ENCODE measurements at regions not wholly inside any gene's neighbourhood (a gene's known extent, or its start where the extent isn't known, plus 50 kb on each side); places are given as distances from the start of the nearest gene placed in this dataset.

DNA sequence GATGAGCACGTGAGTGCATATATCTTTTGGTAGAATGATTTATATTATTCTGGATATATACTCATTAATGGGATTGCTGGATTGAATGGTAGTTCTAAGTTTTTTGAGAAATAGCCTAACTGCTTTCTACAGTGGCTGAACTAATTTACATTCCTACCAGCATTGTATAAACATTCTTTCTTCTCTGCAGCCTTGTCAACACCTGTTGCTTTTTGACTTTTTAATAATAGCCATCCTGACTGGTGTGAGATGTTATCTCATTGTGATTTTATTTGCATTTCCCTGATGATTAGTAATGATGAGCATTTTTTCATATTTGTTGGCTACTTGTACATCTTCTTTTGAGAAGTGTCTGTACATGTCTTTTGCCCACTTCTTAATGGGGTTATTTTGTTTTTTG, 116.3 kb downstream of the ADTRP start:
- H4K8ac ChIP-seq (replicated peaks; ENCODE audit: insufficient read length, low read depth, low read length): no peak overlapping the region
- H2BK12ac ChIP-seq (ENCODE audit: insufficient read length, low read depth, low read length): no peak overlapping the region
- no peaks in the 10 kb centered on the region for H3K9me3 ChIP-seq (ENCODE audit: control insufficient read depth, low read depth, low read length)
- TF ChIP-seq, protein P1, sequence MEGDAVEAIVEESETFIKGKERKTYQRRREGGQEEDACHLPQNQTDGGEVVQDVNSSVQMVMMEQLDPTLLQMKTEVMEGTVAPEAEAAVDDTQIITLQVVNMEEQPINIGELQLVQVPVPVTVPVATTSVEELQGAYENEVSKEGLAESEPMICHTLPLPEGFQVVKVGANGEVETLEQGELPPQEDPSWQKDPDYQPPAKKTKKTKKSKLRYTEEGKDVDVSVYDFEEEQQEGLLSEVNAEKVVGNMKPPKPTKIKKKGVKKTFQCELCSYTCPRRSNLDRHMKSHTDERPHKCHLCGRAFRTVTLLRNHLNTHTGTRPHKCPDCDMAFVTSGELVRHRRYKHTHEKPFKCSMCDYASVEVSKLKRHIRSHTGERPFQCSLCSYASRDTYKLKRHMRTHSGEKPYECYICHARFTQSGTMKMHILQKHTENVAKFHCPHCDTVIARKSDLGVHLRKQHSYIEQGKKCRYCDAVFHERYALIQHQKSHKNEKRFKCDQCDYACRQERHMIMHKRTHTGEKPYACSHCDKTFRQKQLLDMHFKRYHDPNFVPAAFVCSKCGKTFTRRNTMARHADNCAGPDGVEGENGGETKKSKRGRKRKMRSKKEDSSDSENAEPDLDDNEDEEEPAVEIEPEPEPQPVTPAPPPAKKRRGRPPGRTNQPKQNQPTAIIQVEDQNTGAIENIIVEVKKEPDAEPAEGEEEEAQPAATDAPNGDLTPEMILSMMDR (conservative IDR thresholded peaks at IDR 0.05): no peak
- no peak for DNase-seq
- no peak overlapping the region for H2BK20ac ChIP-seq (ENCODE audit: low read depth, low read length, poor library complexity, severe bottlenecking)
- H3K9ac ChIP-seq (ENCODE audit: extremely low read depth, insufficient read length, low read length): no peak overlapping the region
- no peak overlapping the region for H4K5ac ChIP-seq (ENCODE audit: insufficient read length, low read depth, low read length)
- no peak overlapping the region for H4K91ac ChIP-seq (ENCODE audit: insufficient read length, low read depth, low read length)
- no peak overlapping the region for H3K4me2 ChIP-seq (ENCODE audit: insufficient read depth, insufficient read length, low read length)
- peaks cover 3% of the 10 kb centered on the region; the same call in 1 of the 2 replicates for H3K27me3 Mint-ChIP-seq (ENCODE audit: low read depth)
- no peaks in the 10 kb centered on the region for H3K79me1 ChIP-seq (ENCODE audit: insufficient read depth, low read depth, low read length, poor library complexity, severe bottlenecking)
- H3T11ph ChIP-seq (ENCODE audit: low read length): no peak overlapping the region
- H3K9me3 Mint-ChIP-seq: peaks cover 4 to 9% of the 10 kb centered on the region in 2 experiments; a peak in 4 of 5 replicates
- no peak overlapping the region for H3K27ac ChIP-seq (ENCODE audit: insufficient read length, low read depth, low read length)
- peaks cover under 1 to 1% of the 10 kb centered on the region in 2 experiments; a peak in 2 of 4 replicates for H3K4me1 Mint-ChIP-seq
- H3K23me2 ChIP-seq (ENCODE audit: insufficient read length, low read depth, low read length, poor library complexity, severe bottlenecking): no peaks in the 10 kb centered on the region
- H2BK5ac ChIP-seq (ENCODE audit: insufficient read length, low read length): no peak overlapping the region
- no peak overlapping the region for H3K4ac ChIP-seq (ENCODE audit: low read depth, low read length)
- no peaks in the 10 kb centered on the region for H3K4me1 ChIP-seq (ENCODE audit: insufficient read depth, low read length)
- H3K56ac ChIP-seq (ENCODE audit: insufficient read length, low read depth, low read length): no peak overlapping the region
- no peaks in the 10 kb centered on the region for H3K27me3 ChIP-seq (ENCODE audit: insufficient read depth, low read length)
- no peak overlapping the region for H2BK120ac ChIP-seq (ENCODE audit: low read depth, low read length, poor library complexity, severe bottlenecking)
- no CpG with 5 or more reads among the region's 1 CpG for WGBS (ENCODE audit: extremely low coverage, insufficient read length, low lambda C conversion rate)
- H3K18ac ChIP-seq (ENCODE audit: insufficient read length, low read depth, low read length): no peak overlapping the region
- no peaks in the 10 kb centered on the region for H4K20me1 ChIP-seq (ENCODE audit: control insufficient read depth, insufficient read depth, insufficient read length)
- no peak overlapping the region for H3K27ac Mint-ChIP-seq
- no peak overlapping the region for H2BK15ac ChIP-seq (ENCODE audit: low read depth, low read length)
- no peaks in the 10 kb centered on the region for H3K79me2 ChIP-seq (ENCODE audit: insufficient read depth, low read length)
- H3K4me3 Mint-ChIP-seq: no peak overlapping the region
- no peak overlapping the region for H3K23ac ChIP-seq (ENCODE audit: insufficient read length, low read depth, low read length)
- no peak overlapping the region for H2AFZ ChIP-seq (ENCODE audit: low read length)
- no peak overlapping the region for H3K14ac ChIP-seq (ENCODE audit: insufficient read depth, low read length)
- no peak overlapping the region for H2AK5ac ChIP-seq (ENCODE audit: insufficient read length, low read length)
- H3K36me3 Mint-ChIP-seq (ENCODE audit: insufficient read depth in 1 of 3, low read depth in 3 of 3): no peaks in the 10 kb centered on the region; a peak in 1 of 7 replicates
